HG02852 (cell line): ENCODE measurements at regions not wholly inside any gene's neighbourhood (a gene's known extent, or its start where the extent isn't known, plus 50 kb on each side); places are given as distances from the start of the nearest gene placed in this dataset.
"Not testable (repeated sequence)": the region's sequence is repeated elsewhere in the genome, so short reads cannot be mapped to it uniquely, and the experiment has no call there.

ENCODE experiments used
- ATAC-seq: cut with Tn5 transposase; IDR thresholded peaks from one replicate; pipeline ENCODE4 v1.9.1; 2021; ENCODE audit warnings: mild to moderate bottlenecking, moderate library complexity; ENCODE audit not compliant: unreplicated experiment

- no peak for ATAC-seq
Observed at GRCh38 chr18:60020107-60020925, 120.5 kb downstream of the PMAIP1 start.

- no peak for ATAC-seq
Observed at GRCh38 chr18:60019463-60019840, 119.7 kb downstream of the PMAIP1 start.

- no peak for ATAC-seq
Observed at GRCh38 chr18:60018618-60019462, 119.0 kb downstream of the PMAIP1 start.

- ATAC-seq: not testable (repeated sequence)
Observed at GRCh38 chr18:60018134-60018533, 118.3 kb downstream of the PMAIP1 start.

GRCh38 chr18:60017371-60017770 is 117.6 kb downstream of the PMAIP1 start:
- ATAC-seq: no peak

- ATAC-seq: not testable (repeated sequence)
Observed at GRCh38 chr18:60015826-60016225, 116.0 kb downstream of the PMAIP1 start.

- ATAC-seq: not testable (repeated sequence)
Observed at GRCh38 chr18:60013148-60013547, 113.4 kb downstream of the PMAIP1 start.

GRCh38 chr18:60010984-60011383 is 111.2 kb downstream of the PMAIP1 start:
- ATAC-seq: no peak

- no peak for ATAC-seq
Observed at GRCh38 chr18:60010513-60010912, 110.7 kb downstream of the PMAIP1 start.

GRCh38 chr18:60007661-60008060 is 107.9 kb downstream of the PMAIP1 start:
- ATAC-seq: no peak

- no peak for ATAC-seq
Observed at GRCh38 chr18:60003610-60004185, 103.9 kb downstream of the PMAIP1 start.

GRCh38 chr18:59996370-59996966 is 96.7 kb downstream of the PMAIP1 start:
- ATAC-seq: peak; percentile 79

GRCh38 chr18:59994357-59994756 is 94.6 kb downstream of the PMAIP1 start:
- no peak for ATAC-seq

- no peak for ATAC-seq
Observed at GRCh38 chr18:59993560-59993959, 93.8 kb downstream of the PMAIP1 start.

- ATAC-seq: no peak
Observed at GRCh38 chr18:59990121-59990823, 90.5 kb downstream of the PMAIP1 start.

GRCh38 chr18:59988098-59988706 is 88.4 kb downstream of the PMAIP1 start:
- ATAC-seq: peak; percentile 70

GRCh38 chr18:59987102-59987501 is 87.3 kb downstream of the PMAIP1 start:
- ATAC-seq: no peak

- ATAC-seq: no peak
Observed at GRCh38 chr18:59986139-59986538, 86.3 kb downstream of the PMAIP1 start.

GRCh38 chr18:59985289-59985688 is 85.5 kb downstream of the PMAIP1 start:
- no peak for ATAC-seq

GRCh38 chr18:59983506-59983905 is 83.7 kb downstream of the PMAIP1 start:
- no peak for ATAC-seq
